RPMI7951 (cell line): ENCODE measurements at regions not wholly inside any gene's neighbourhood (a gene's known extent, or its start where the extent isn't known, plus 50 kb on each side); places are given as distances from the start of the nearest gene placed in this dataset.
A peak's percentile ranks its signal among the peaks of the same experiment; 100 is the strongest.
"Not testable (repeated sequence)": the region's sequence is repeated elsewhere in the genome, so short reads cannot be mapped to it uniquely, and the experiment has no call there.

Source experiments
- DNase-seq: peaks from one replicate; pipeline ENCODE4 v3.0.0-alpha.2; 2012; ENCODE audit warnings: low read depth

- no peak for DNase-seq
Measured at GRCh38 chr6:6866656-6867403, 240.9 kb upstream of the RREB1 start.

- no peak for DNase-seq
Measured at GRCh38 chr6:6867404-6867799, 240.4 kb upstream of the RREB1 start.

- DNase-seq, result no peak
Measured at GRCh38 chr6:6869094-6869493, 238.7 kb upstream of the RREB1 start.

- DNase-seq, result no peak
Measured at GRCh38 chr6:6870921-6871320, 236.8 kb upstream of the RREB1 start.

- no peak for DNase-seq
Measured at GRCh38 chr6:6872459-6873344, 235.1 kb upstream of the RREB1 start.

- no peak for DNase-seq
Measured at GRCh38 chr6:6873778-6874177, 234.0 kb upstream of the RREB1 start.

DNA sequence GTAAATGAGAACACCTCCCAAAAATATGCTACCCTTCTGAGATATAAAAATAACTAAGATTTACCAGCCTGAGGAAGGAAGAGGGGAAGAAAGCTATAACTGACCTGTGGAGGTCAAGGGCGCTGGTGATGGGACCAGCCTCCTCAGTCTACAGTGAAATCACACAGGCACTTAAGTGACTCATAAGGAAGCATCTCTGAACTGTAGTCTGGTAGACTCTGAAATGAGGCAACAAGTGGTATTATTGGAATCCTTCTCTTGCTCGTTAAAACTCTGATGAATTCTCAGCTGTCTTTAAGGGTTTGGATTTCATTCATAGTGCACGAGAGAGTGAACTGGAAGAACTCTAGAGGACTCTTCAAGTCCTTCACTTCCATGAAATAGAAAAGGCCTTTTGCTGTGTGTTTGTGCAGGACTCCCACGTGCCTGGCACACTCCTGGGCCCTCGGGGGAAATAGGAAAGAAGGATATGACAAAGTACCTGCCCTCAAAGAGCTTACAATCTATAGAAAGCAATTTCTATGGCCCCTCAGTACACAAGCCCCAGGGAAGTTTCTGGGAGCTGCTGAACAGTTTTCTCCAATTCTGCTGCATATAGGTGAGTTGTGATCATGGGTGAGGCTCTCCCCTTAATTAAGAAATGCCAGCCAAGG lies 231.8 kb upstream of the RREB1 start:
- DNase-seq, result peak; percentile 45

- DNase-seq, result not testable (repeated sequence)
Measured at GRCh38 chr6:6877792-6878191, 230.0 kb upstream of the RREB1 start.

- no peak for DNase-seq
Measured at GRCh38 chr6:6878887-6879585, 228.7 kb upstream of the RREB1 start.

- not testable (repeated sequence) for DNase-seq
Measured at GRCh38 chr6:6879586-6879974, 228.2 kb upstream of the RREB1 start.

DNA sequence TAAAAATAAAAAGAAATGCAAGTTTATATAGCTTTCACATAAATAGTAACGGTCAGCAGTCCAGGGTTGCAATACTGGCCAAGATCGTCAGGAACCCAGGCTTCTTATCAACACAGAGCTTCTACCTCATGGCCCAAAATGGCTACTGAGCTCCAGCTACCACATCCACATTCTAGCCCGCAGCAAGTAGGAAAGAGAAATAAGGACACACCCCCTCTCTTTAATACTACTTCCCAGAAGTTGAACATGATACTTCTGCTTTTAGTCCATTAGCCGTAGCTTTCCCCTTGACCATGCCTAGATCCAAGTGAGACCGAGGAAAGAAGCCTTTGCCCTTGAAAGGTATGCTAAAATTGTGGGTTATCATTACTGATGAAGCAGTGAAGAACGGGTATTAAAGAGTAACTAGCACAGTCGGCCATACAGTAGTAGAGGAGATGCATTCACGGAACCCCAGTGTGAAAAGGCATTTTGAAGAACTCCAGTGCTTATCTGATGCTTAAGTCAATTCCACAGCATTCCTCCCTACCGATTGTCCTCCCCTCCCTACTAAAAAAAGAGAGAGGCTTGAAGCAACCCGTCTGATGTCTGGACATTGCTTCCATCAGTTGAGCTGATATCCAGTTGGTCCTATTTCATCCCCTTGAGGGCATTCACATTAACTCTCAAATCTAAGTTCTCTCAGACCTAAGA lies 226.9 kb upstream of the RREB1 start:
- DNase-seq, result no peak

DNA sequence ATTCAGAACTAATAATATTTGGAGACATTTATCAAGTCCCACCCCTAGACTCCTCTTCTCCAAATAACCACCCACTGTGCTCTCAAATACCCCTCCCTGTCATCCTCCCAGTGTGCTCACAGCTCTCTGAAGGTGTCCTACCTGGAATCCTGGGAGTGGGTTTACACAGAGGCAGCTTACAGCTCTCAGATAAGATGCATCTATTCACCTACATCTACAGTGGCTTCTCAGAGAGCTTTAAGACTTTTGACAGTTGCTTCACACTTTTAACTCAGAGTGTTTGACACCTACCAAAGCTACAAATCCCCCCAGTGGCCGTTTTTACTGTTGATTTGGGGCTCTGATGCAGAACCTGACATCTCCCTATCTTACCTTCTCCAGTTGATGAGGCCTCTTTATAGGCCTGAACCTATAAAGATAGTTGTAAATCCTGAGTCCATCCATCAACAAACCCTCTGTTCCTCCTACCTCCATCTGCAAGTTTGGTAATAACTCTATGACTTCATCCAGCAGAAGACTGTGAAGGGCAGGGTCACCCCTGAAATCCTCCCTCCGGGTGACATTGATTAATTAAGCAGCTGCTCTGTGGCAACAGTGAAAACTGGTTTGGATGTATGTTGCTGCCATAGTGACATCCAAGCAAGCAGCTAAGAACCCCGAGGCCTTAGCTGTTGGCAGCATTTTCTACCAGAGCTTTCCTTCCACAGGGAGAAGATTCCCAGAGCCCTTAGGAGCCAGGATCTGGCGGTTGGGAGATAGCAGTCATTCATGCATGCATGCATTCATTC lies 226.1 kb upstream of the RREB1 start:
- no peak for DNase-seq

DNA sequence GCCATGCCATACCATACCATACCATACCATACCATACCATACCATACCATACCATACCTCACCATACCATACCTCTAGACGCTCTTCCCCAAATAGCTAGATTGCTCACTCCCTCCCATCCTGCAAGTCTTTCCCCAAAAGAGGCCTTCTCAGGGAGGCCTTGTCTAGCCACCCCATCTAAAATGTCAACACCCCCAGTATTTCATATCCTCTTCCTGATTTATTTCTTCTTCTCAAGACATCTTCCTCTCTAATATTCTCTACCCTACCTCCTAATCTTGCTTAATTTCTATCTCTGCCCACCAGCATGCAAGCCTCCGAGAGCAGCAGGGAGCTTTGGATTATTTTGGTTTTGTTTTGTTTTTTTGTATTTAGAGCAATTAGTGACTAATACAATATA lies 225.2 kb upstream of the RREB1 start:
- DNase-seq, result no peak

GRCh38 chr6:6883011-6883410 lies 224.8 kb upstream of the RREB1 start:
- DNase-seq, result no peak

DNA sequence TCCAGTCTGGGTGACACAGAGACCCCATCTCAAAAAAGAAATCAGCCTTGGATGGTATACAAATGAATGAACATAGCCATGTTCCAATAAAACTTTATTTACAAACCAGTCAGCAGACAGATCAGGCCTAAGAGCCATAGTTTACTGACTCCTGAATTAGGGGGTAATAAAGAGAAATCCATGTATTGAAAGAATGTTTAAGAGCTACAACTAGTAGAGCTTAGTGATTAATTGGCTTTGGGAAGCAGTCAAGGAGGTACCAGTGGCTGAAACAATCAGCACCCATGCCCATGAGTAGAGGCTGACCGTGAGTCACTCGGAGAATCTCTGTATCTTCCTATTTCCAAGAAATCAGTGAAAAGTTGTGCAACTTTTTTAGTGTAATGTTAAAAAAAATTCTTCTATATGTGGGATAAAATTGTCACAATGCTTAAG lies 223.6 kb upstream of the RREB1 start:
- DNase-seq, result no peak

- DNase-seq, result no peak
Measured at GRCh38 chr6:6884916-6885315, 222.8 kb upstream of the RREB1 start.

GRCh38 chr6:6885521-6886170 lies 222.1 kb upstream of the RREB1 start:
- no peak for DNase-seq

DNA sequence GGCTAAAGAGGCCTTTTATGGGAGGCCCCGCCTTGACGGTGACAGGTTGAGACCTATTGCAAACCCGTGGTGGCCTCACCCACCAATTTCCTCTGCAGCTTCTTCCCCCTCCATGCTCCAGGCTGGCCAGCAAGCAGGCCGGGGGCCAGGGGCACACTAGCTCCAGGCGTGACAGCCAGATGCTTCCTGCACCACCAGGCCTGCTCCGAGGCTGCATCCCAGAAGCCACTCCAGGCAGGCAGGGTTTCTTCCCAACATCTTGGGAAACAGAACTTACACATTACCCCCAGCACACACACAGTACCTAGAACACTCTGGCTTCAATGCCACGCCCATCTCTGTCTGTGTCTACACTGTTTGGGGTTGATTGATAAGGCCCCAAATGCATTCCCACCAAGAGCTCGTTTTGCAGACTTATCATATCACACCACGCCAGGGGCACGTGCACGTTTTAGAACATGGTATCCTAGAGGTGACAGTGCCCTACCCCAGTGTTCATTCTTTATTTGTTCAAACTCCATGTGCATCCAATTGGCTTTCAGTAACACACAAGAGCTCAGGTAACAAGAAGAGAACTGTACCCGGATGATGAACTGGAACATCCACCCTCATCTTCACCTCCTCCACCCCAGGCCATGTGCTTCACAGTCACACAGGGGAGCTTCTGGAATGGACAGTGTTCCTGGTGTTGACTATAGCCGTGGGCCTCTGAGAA lies 221.4 kb upstream of the RREB1 start:
- DNase-seq, result no peak

GRCh38 chr6:6886886-6887285 lies 220.9 kb upstream of the RREB1 start:
- no peak for DNase-seq
